GM23338 (cell line): ENCODE measurements at regions not wholly inside any gene's neighbourhood (a gene's known extent, or its start where the extent isn't known, plus 50 kb on each side); places are given as distances from the start of the nearest gene placed in this dataset.
"Not testable (repeated sequence)": the region's sequence is repeated elsewhere in the genome, so short reads cannot be mapped to it uniquely, and the experiment has no call there.

Source experiments
- ATAC-seq: fragments of 200-7000 bp; cut with Tn5 transposase; 3 replicates; pipeline ENCODE4 v1.9.1; 2020
- DNase-seq: peaks from one replicate; pipeline ENCODE4 v3.0.0-alpha.2; 2015; ENCODE audit warnings: low spot score
- H2AFZ ChIP-seq: fragments of 200-600 bp; sonication (generic); 2 replicates; pipeline ENCODE4 v1.8.0; 2016; ENCODE audit warnings: antibody characterized with exemption, mild to moderate bottlenecking, moderate library complexity
- H3F3A ChIP-seq: fragments of 200-600 bp; sonication (generic); replicated peaks from 2 replicates; pipeline ENCODE4 v1.8.0; 2017; ENCODE audit warnings: antibody characterized with exemption, mixed run types, low read depth
- H3K27ac ChIP-seq: fragments of 200-600 bp; sonication (generic); 2 replicates; pipeline ENCODE4 v1.6.1; 2016; ENCODE audit warnings: low read depth
- H3K27me3 ChIP-seq: fragments of 200-600 bp; sonication (generic); 2 replicates; pipeline ENCODE4 v1.8.0; 2016; ENCODE audit warnings: mild to moderate bottlenecking, mixed run types, moderate library complexity; ENCODE audit not compliant: insufficient read depth
- H3K36me3 ChIP-seq: fragments of 200-600 bp; sonication (generic); 2 replicates; pipeline ENCODE4 v1.8.0; 2016; ENCODE audit warnings: mild to moderate bottlenecking; ENCODE audit not compliant: insufficient read depth
- H3K4me1 ChIP-seq: fragments of 200-600 bp; sonication (generic); 2 replicates; pipeline ENCODE4 v1.8.0; 2016; ENCODE audit warnings: mild to moderate bottlenecking, moderate library complexity; ENCODE audit not compliant: insufficient read depth
- H3K4me2 ChIP-seq: fragments of 200-600 bp; sonication (generic); 2 replicates; pipeline ENCODE4 v1.7.1; 2017; ENCODE audit warnings: mixed run types
- H3K4me3 ChIP-seq: fragments of 200-600 bp; sonication (generic); 2 replicates; pipeline ENCODE4 v1.6.1; 2016; ENCODE audit warnings: mixed run types
- H3K79me2 ChIP-seq: fragments of 200-600 bp; sonication (generic); replicated peaks from 2 replicates; pipeline ENCODE4 v1.8.0; 2017; ENCODE audit warnings: mild to moderate bottlenecking; ENCODE audit not compliant: insufficient read depth
- H3K9me2 ChIP-seq: fragments of 200-600 bp; sonication (generic); 2 replicates; pipeline ENCODE4 v1.8.0; 2017; ENCODE audit not compliant: insufficient read depth
- H4K20me1 ChIP-seq: fragments of 200-600 bp; sonication (generic); replicated peaks from 2 replicates; pipeline ENCODE4 v1.8.0; 2017; ENCODE audit warnings: mild to moderate bottlenecking; ENCODE audit not compliant: insufficient read depth
- H3K27ac Mint-ChIP-seq: 2 replicates; pipeline ENCODE4 v1.8.0; 2020; ENCODE audit warnings: inconsistent platforms, mild to moderate bottlenecking, moderate library complexity, mixed read lengths
- H3K27me3 Mint-ChIP-seq: 3 replicates; pipeline ENCODE4 v1.8.0; 2022; ENCODE audit warnings: low read depth, mild to moderate bottlenecking, moderate library complexity, mixed read lengths, inconsistent platforms; ENCODE audit not compliant: insufficient read depth, poor library complexity
- H3K36me3 Mint-ChIP-seq: 3 replicates; pipeline ENCODE4 v1.8.0; 2021; ENCODE audit warnings: low read depth, mild to moderate bottlenecking, inconsistent platforms, moderate library complexity, mixed read lengths
- H3K4me1 Mint-ChIP-seq: 3 replicates; pipeline ENCODE4 v1.8.0; 2020; ENCODE audit warnings: mild to moderate bottlenecking, inconsistent platforms, mixed read lengths
- H3K4me3 Mint-ChIP-seq: 3 replicates; pipeline ENCODE4 v1.8.0; 2021; ENCODE audit warnings: moderate library complexity, mild to moderate bottlenecking, inconsistent platforms, mixed read lengths
- H3K9me3 Mint-ChIP-seq: 3 replicates; pipeline ENCODE4 v1.8.0; 2020; ENCODE audit warnings: moderate library complexity, mild to moderate bottlenecking, inconsistent platforms, mixed read lengths
- CREB1 ChIP-seq: fragments of 250-450 bp; sonication (Bioruptor Pico); IDR thresholded peaks from 2 replicates; pipeline ENCODE4 v1.5.0; 2020; ENCODE audit warnings: low read depth, mild to moderate bottlenecking, moderate library complexity
- EZH2 ChIP-seq: fragments of 200-600 bp; sonication (generic); IDR thresholded peaks from one replicate; pipeline ENCODE4 v1.8.0; 2017; ENCODE audit warnings: antibody characterized with exemption, mild to moderate bottlenecking, low read depth; ENCODE audit not compliant: unreplicated experiment
- POLR2AphosphoS5 ChIP-seq: IDR thresholded peaks from 2 replicates; pipeline ENCODE4 v1.6.1; 2016; ENCODE audit warnings: antibody characterized with exemption, low read depth
- STAT1 ChIP-seq: IDR thresholded peaks from one replicate; pipeline ENCODE4 v1.6.1; 2016; ENCODE audit warnings: antibody characterized with exemption; ENCODE audit not compliant: unreplicated experiment
- ZNF114 ChIP-seq: fragments of 250-450 bp; sonication (Bioruptor Pico); IDR thresholded peaks from 2 replicates; pipeline ENCODE4 v1.5.0; 2020; ENCODE audit warnings: mild to moderate bottlenecking, moderate library complexity
- ZNF331 ChIP-seq: fragments of 250-450 bp; sonication (Bioruptor Pico); IDR thresholded peaks from 2 replicates; pipeline ENCODE4 v1.5.0; 2020; ENCODE audit warnings: low read depth, mild to moderate bottlenecking, moderate library complexity
- TF ChIP-seq, protein P1 (sequence below), 2 experiments: fragments of 200-600 bp in 1 of 2; sonication (generic) in 1 of 2; conservative IDR thresholded peaks; 2 replicates each; pipeline versions ENCODE4 v1.5.1 to v1.6.1; 2016 to 2017; ENCODE audit warnings: antibody characterized with exemption in 2 of 2, low read depth in 2 of 2, mild to moderate bottlenecking in 2 of 2, moderate library complexity in 1 of 2
- TF ChIP-seq, protein P2 (sequence below): IDR thresholded peaks from one replicate; pipeline ENCODE4 v1.6.1; 2018; ENCODE audit warnings: antibody characterized with exemption; ENCODE audit not compliant: unreplicated experiment
- TF ChIP-seq, protein P3 (sequence below): IDR thresholded peaks from 2 replicates; pipeline ENCODE4 v1.6.1; 2016; ENCODE audit warnings: antibody characterized with exemption

DNA sequence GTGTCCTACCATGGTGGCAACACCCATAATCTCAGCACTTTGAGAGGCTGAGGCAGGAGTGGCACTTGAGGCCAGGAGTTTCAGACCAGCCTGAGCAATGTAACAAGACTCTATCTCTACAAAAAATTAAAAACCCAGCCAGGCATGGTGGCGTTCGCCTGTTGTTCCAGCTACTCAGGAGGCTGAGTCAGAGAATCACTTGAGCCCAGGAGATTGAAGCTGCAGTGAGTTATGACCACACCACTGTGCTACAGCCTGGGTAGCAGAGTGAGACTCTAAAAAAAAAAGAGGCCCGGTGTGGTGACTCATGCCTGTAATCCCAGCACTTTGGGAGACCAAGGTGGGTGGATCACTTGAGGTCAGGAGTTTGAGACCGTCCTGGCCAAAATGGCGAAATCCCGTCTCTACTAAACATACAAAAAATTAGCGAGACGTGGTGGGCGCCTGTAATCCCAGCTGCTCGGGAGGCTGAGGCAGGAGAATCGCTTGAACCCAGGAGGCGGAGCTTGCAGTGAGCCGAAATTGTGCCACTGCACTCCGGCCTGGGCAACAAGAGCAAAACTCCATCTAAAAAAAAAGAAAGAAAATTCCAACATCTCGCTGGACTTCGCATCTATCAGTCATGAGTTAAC, 277.3 kb downstream of the CYRIA start:
- H3K36me3 Mint-ChIP-seq, H3K27ac ChIP-seq, ATAC-seq, H2AFZ ChIP-seq, H3K4me1 Mint-ChIP-seq, H3K9me2 ChIP-seq, H3K4me3 Mint-ChIP-seq, H3K4me2 ChIP-seq, H3K9me3 Mint-ChIP-seq, H3K27ac Mint-ChIP-seq, H3K4me3 ChIP-seq, DNase-seq, H3F3A ChIP-seq, H3K27me3 ChIP-seq, H3K27me3 Mint-ChIP-seq, H3K36me3 ChIP-seq, H3K79me2 ChIP-seq, H4K20me1 ChIP-seq, H3K4me1 ChIP-seq: not testable (repeated sequence)

DNA sequence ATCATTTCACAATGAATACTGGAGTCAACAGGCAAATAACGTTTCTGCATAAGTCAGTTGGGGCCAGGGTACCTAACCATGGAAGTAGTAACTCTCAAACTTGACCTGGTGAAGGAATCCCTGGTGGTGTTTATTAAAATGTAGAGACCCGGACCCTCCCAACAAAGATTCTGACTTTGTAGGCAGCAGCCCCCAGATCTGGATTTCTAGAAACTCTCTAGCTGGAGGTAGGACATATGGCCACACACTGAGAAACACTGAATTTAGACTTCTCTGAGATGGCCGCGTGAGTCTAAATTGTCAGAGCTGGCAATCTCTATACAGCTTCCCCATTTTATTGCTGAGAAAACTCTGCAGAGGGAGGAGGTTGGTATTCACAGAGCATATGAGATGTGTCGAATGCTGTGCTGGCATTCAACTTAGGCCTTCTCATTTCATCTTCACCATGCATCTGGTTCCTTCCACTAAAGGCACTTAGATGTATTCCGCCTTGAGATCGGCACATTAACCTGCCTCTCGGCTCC, 278.1 kb downstream of the CYRIA start:
- Mint-ChIP-seq H3K4me3 (no peak overlapping the region), H3K9me3 (no peaks in the 10 kb centered on the region; the same call in 2 of the 3 replicates), H3K36me3 (no peaks in the 10 kb centered on the region), H3K4me1 (peaks cover 3% of the 10 kb centered on the region; the same call in 2 of the 3 replicates), H3K27me3 (no peaks in the 10 kb centered on the region), H3K27ac (no peak overlapping the region)
- no peak overlapping the region for H3K27ac ChIP-seq
- no peaks in the 10 kb centered on the region for H3K4me1 ChIP-seq
- H3F3A ChIP-seq, result no peaks in the 10 kb centered on the region
- H2AFZ ChIP-seq, result no peak overlapping the region
- DNase-seq (no peak), ATAC-seq (no peak)
- H3K4me3 ChIP-seq, result no peak overlapping the region
- H3K79me2 ChIP-seq, result no peaks in the 10 kb centered on the region
- no peaks in the 10 kb centered on the region for H4K20me1 ChIP-seq
- H3K9me2 ChIP-seq, result no peaks in the 10 kb centered on the region
- TF ChIP-seq ZNF331 (CRISPR knock-in tag), result no peak
- H3K36me3 ChIP-seq, result no peaks in the 10 kb centered on the region
- no peaks in the 10 kb centered on the region for H3K27me3 ChIP-seq
- no peak overlapping the region for H3K4me2 ChIP-seq

DNA sequence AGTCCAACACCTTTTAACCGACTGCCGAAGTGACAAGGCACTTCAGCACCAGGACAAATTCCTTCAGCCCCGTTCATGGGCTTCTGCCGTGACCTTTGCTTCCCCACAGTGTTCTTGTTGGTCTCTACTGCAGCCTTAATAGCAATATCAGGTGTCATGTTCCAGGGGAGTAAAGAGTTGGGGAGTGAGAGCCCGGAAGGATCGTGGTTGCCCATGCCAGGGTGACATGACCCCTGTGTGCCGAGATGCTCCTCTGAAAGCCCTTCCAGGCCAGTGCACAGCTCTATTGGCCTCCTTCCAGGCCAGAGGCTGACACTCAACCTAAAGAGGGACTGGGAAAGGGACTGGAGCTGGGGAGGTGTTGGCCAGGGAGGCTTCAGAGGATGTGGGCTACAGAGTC, 279.2 kb downstream of the CYRIA start:
- Histone ChIP-seq H3K4me1 (no peaks in the 10 kb centered on the region), H3K36me3 (no peaks in the 10 kb centered on the region), H3K4me3 (no peak overlapping the region), H3F3A (no peaks in the 10 kb centered on the region), H3K27me3 (no peaks in the 10 kb centered on the region), H4K20me1 (no peaks in the 10 kb centered on the region), H3K79me2 (no peaks in the 10 kb centered on the region), H2AFZ (no peak overlapping the region), H3K4me2 (no peak overlapping the region), H3K9me2 (no peaks in the 10 kb centered on the region), H3K27ac (no peak overlapping the region)
- Mint-ChIP-seq H3K27ac (no peak overlapping the region), H3K36me3 (no peaks in the 10 kb centered on the region), H3K9me3 (no peaks in the 10 kb centered on the region; the same call in 2 of the 3 replicates), H3K27me3 (no peaks in the 10 kb centered on the region), H3K4me1 (peaks cover 3% of the 10 kb centered on the region; the same call in 2 of the 3 replicates), H3K4me3 (no peak overlapping the region)
- no peak for ATAC-seq
- DNase-seq, result no peak
- TF ChIP-seq EZH2 (no peak), STAT1 (no peak), ZNF114 (CRISPR knock-in tag) (no peak), CREB1 (no peak), POLR2AphosphoS5 (no peak)
- TF ChIP-seq, protein P1, sequence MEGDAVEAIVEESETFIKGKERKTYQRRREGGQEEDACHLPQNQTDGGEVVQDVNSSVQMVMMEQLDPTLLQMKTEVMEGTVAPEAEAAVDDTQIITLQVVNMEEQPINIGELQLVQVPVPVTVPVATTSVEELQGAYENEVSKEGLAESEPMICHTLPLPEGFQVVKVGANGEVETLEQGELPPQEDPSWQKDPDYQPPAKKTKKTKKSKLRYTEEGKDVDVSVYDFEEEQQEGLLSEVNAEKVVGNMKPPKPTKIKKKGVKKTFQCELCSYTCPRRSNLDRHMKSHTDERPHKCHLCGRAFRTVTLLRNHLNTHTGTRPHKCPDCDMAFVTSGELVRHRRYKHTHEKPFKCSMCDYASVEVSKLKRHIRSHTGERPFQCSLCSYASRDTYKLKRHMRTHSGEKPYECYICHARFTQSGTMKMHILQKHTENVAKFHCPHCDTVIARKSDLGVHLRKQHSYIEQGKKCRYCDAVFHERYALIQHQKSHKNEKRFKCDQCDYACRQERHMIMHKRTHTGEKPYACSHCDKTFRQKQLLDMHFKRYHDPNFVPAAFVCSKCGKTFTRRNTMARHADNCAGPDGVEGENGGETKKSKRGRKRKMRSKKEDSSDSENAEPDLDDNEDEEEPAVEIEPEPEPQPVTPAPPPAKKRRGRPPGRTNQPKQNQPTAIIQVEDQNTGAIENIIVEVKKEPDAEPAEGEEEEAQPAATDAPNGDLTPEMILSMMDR (conservative IDR thresholded peaks at IDR 0.05; ENCODE audit: low read depth in 2 of 2), result no peak
- TF ChIP-seq, protein P2, sequence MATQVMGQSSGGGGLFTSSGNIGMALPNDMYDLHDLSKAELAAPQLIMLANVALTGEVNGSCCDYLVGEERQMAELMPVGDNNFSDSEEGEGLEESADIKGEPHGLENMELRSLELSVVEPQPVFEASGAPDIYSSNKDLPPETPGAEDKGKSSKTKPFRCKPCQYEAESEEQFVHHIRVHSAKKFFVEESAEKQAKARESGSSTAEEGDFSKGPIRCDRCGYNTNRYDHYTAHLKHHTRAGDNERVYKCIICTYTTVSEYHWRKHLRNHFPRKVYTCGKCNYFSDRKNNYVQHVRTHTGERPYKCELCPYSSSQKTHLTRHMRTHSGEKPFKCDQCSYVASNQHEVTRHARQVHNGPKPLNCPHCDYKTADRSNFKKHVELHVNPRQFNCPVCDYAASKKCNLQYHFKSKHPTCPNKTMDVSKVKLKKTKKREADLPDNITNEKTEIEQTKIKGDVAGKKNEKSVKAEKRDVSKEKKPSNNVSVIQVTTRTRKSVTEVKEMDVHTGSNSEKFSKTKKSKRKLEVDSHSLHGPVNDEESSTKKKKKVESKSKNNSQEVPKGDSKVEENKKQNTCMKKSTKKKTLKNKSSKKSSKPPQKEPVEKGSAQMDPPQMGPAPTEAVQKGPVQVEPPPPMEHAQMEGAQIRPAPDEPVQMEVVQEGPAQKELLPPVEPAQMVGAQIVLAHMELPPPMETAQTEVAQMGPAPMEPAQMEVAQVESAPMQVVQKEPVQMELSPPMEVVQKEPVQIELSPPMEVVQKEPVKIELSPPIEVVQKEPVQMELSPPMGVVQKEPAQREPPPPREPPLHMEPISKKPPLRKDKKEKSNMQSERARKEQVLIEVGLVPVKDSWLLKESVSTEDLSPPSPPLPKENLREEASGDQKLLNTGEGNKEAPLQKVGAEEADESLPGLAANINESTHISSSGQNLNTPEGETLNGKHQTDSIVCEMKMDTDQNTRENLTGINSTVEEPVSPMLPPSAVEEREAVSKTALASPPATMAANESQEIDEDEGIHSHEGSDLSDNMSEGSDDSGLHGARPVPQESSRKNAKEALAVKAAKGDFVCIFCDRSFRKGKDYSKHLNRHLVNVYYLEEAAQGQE, result no peak
- TF ChIP-seq, protein P3, sequence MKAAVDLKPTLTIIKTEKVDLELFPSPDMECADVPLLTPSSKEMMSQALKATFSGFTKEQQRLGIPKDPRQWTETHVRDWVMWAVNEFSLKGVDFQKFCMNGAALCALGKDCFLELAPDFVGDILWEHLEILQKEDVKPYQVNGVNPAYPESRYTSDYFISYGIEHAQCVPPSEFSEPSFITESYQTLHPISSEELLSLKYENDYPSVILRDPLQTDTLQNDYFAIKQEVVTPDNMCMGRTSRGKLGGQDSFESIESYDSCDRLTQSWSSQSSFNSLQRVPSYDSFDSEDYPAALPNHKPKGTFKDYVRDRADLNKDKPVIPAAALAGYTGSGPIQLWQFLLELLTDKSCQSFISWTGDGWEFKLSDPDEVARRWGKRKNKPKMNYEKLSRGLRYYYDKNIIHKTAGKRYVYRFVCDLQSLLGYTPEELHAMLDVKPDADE, result no peak
